Esophagus (tissue), 2 donors: ENCODE measurements at regions not wholly inside any gene's neighbourhood (a gene's known extent, or its start where the extent isn't known, plus 50 kb on each side); places are given as distances from the start of the nearest gene placed in this dataset.
"Not testable (repeated sequence)": the region's sequence is repeated elsewhere in the genome, so short reads cannot be mapped to it uniquely, and the experiment has no call there.

Experiments used
- H3K27ac ChIP-seq, 2 donors: one replicate each; pipeline ENCODE4 v1.5.1; 2013; ENCODE audit warnings: low read depth in 2 of 2, mild to moderate bottlenecking in 2 of 2, inconsistent platforms in 1 of 2, low read length in 1 of 2, moderate library complexity in 1 of 2
- H3K27me3 ChIP-seq, 2 donors: one replicate each; pipeline ENCODE4 v1.6.1; 2013; ENCODE audit warnings: low read length in 2 of 2, control low read depth in 1 of 2, mild to moderate bottlenecking in 1 of 2; ENCODE audit not compliant: insufficient read depth in 2 of 2, control insufficient read depth in 1 of 2
- H3K36me3 ChIP-seq, 2 donors: one replicate each; pipeline ENCODE4 v1.6.1; 2013; ENCODE audit warnings: low read length in 1 of 2; ENCODE audit not compliant: control insufficient read depth in 2 of 2, insufficient read depth in 2 of 2
- H3K4me1 ChIP-seq, 2 donors: one replicate each; pipeline ENCODE4 v1.6.1; 2013; ENCODE audit warnings: low read length in 1 of 2; ENCODE audit not compliant: control insufficient read depth in 2 of 2, insufficient read depth in 2 of 2
- H3K4me3 ChIP-seq, 2 donors: one replicate each; pipeline ENCODE4 v1.5.1; 2013; ENCODE audit warnings: low read length in 2 of 2, mild to moderate bottlenecking in 2 of 2, low read depth in 1 of 2, moderate library complexity in 1 of 2
- H3K9me3 ChIP-seq, 2 donors: one replicate each; pipeline ENCODE4 v1.6.1; 2013; ENCODE audit warnings: mild to moderate bottlenecking in 2 of 2, low read depth in 1 of 2, low read length in 1 of 2, moderate library complexity in 1 of 2; ENCODE audit not compliant: control insufficient read depth in 2 of 2, insufficient read depth in 1 of 2
- WGBS, 2 donors: extraction: QIAGEN DNeasy Blood & Tissue Kit; methylation state at CpG; one replicate each; pipeline ENCODE4 v1.1.7; 2013; 5-methylcytosine and 5-hydroxymethylcytosine counted together
- donor health status: healthy with polysubstance abuse.
- donor health status: Bipolar disorder and iron deficiency.

GRCh38 chr4:98828801-98829200 is 100.1 kb downstream of the EIF4E start:
- H3K9me3 ChIP-seq, result no peaks in the 10 kb centered on the region
- H3K4me3 ChIP-seq, result no peak overlapping the region
- H3K4me1 ChIP-seq, result no peaks in the 10 kb centered on the region
- 62 to 67% methylated on average over 5 of the region's 5 CpGs for WGBS, 2 donors
- no peaks in the 10 kb centered on the region for H3K27me3 ChIP-seq
- H3K27ac ChIP-seq, result no peak overlapping the region
- H3K36me3 ChIP-seq, result no peaks in the 10 kb centered on the region

GRCh38 chr4:98827661-98828060 is 101.3 kb downstream of the EIF4E start:
- H3K4me3 ChIP-seq, result no peak overlapping the region
- H3K9me3 ChIP-seq, result no peaks in the 10 kb centered on the region
- 60 to 65% methylated on average over 3 of the region's 3 CpGs for WGBS, 2 donors
- H3K27ac ChIP-seq, result no peak overlapping the region
- no peaks in the 10 kb centered on the region for H3K27me3 ChIP-seq
- H3K36me3 ChIP-seq, result no peaks in the 10 kb centered on the region
- no peaks in the 10 kb centered on the region for H3K4me1 ChIP-seq

- no peaks in the 10 kb centered on the region for H3K9me3 ChIP-seq
- H3K27ac ChIP-seq, result no peak overlapping the region
- no peaks in the 10 kb centered on the region for H3K36me3 ChIP-seq
- no peaks in the 10 kb centered on the region for H3K27me3 ChIP-seq
- no peaks in the 10 kb centered on the region for H3K4me1 ChIP-seq
- 93 to 95% methylated on average over 4 of the region's 4 CpGs for WGBS, 2 donors
- H3K4me3 ChIP-seq, result no peak overlapping the region
These were observed 106.8 kb downstream of the EIF4E start for GRCh38 chr4:98822144-98822543.

GRCh38 chr4:98818116-98818515 is 110.8 kb downstream of the EIF4E start:
- 85 to 91% methylated on average over 1 of the region's 1 CpG for WGBS, 2 donors
- H3K9me3 ChIP-seq, H3K27ac ChIP-seq, H3K36me3 ChIP-seq, H3K4me3 ChIP-seq, H3K4me1 ChIP-seq, H3K27me3 ChIP-seq: not testable (repeated sequence)

GRCh38 chr4:98816816-98817215 is 112.1 kb downstream of the EIF4E start:
- 68 to 71% methylated on average over 1 of the region's 1 CpG for WGBS, 2 donors
- Histone ChIP-seq H3K9me3 (no peaks in the 10 kb centered on the region), H3K4me3 (no peak overlapping the region), H3K36me3 (no peaks in the 10 kb centered on the region), H3K27me3 (no peaks in the 10 kb centered on the region), H3K4me1 (no peaks in the 10 kb centered on the region), H3K27ac (no peak overlapping the region)

- Histone ChIP-seq H3K36me3 (no peaks in the 10 kb centered on the region), H3K4me3 (no peak overlapping the region), H3K9me3 (no peaks in the 10 kb centered on the region), H3K27me3 (no peaks in the 10 kb centered on the region), H3K4me1 (no peaks in the 10 kb centered on the region), H3K27ac (no peak overlapping the region)
These were observed 112.5 kb downstream of the EIF4E start for GRCh38 chr4:98816386-98816785.

- H3K27ac ChIP-seq, result no peak overlapping the region
- no peaks in the 10 kb centered on the region for H3K9me3 ChIP-seq
- 94 to 96% methylated on average over 2 of the region's 2 CpGs for WGBS, 2 donors
- no peaks in the 10 kb centered on the region for H3K27me3 ChIP-seq
- H3K36me3 ChIP-seq, result no peaks in the 10 kb centered on the region
- no peak overlapping the region for H3K4me3 ChIP-seq
- H3K4me1 ChIP-seq, result peaks cover 0 to 3% of the 10 kb centered on the region in 2 donors
These were observed 124.5 kb downstream of the EIF4E start for GRCh38 chr4:98804403-98804802.

GRCh38 chr4:98803251-98803650 is 125.7 kb downstream of the EIF4E start:
- Histone ChIP-seq H3K36me3 (no peaks in the 10 kb centered on the region), H3K4me1 (peaks cover 0 to 3% of the 10 kb centered on the region in 2 donors), H3K27me3 (no peaks in the 10 kb centered on the region), H3K27ac (no peak overlapping the region), H3K9me3 (no peaks in the 10 kb centered on the region), H3K4me3 (no peak overlapping the region)
- 71 to 77% methylated on average over 3 of the region's 3 CpGs for WGBS, 2 donors

GRCh38 chr4:98802770-98803198 is 126.1 kb downstream of the EIF4E start:
- Histone ChIP-seq H3K27me3 (no peaks in the 10 kb centered on the region), H3K4me1 (peaks cover 0 to 3% of the 10 kb centered on the region in 2 donors), H3K36me3 (no peaks in the 10 kb centered on the region), H3K9me3 (no peaks in the 10 kb centered on the region), H3K4me3 (no peak overlapping the region), H3K27ac (no peak overlapping the region)
- WGBS, 2 donors, result 23 to 38% methylated on average over 1 of the region's 1 CpG

GRCh38 chr4:98801259-98801725 is 127.6 kb downstream of the EIF4E start:
- no peak overlapping the region for H3K27ac ChIP-seq
- no peaks in the 10 kb centered on the region for H3K9me3 ChIP-seq
- no peaks in the 10 kb centered on the region for H3K27me3 ChIP-seq
- 64 to 78% methylated on average over 6 of the region's 6 CpGs for WGBS, 2 donors
- H3K4me3 ChIP-seq, result no peak overlapping the region
- H3K4me1 ChIP-seq, result peaks cover 0 to 3% of the 10 kb centered on the region in 2 donors
- no peaks in the 10 kb centered on the region for H3K36me3 ChIP-seq
